ENCODE measurements at regions not wholly inside any gene's neighbourhood (a gene's known extent, or its start where the extent isn't known, plus 50 kb on each side); places are given as distances from the start of the nearest gene placed in this dataset.

DNA sequence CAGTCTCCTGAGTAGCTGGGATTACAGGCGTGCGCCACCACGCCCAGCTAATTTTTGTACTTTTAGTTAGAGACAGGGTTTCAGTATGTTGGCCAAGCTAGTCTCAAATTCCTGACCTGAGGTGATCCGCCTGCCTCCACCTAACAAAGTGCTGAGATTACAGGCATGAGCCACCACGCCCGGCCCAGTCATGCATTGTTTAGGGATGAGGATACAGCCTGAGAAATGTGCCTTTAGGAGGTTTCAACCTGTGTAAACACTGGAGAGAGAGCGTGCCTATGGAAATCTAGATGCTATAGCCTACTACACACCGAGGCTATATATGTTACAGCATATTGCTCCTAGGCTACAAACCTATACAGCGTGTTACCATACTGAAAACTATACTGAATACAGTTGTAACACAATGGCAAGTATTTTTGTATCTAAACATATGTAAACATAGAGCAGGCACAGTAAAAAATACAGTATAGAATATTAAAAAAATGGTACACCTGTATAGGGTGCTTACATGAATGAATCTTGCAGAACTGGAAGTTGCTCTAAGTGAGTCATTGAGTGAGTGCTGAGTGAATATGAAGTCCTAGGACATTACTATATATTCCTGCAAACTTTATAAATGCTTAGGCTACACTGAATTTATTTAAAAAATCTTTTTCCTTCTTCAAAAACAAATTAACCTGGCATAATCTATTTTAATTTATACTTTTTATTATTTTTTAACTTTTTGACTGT is 588.2 kb upstream of the ADGRL3 start:
- FAIRE-seq: no peak
- 72 to 84% (median 82%) methylated on average over 9 of the region's 9 CpGs for WGBS, 3 donors

DNA sequence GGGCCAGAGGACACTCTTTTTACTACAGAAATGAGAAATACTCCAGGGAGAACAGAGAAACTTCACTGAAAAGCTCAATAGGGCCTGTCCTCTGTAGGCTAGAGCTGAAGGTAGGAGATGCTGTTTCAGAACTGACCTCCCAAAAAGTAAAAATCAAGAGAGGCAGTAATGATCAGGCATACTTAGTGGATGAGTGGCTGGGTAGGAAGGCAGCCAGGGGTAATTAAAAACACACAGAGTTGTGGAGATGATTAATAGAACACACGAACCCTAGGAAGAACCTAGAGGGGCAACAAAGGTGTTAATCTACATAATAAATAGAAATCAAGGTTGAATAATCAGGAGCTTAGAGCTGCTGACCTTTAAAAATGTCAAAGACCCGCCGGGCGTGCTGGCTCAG is 582.4 kb upstream of the ADGRL3 start:
- Histone ChIP-seq H3K27ac (ENCODE audit: low read depth in 1 of 3, low read length in 2 of 3) (no peak overlapping the region), H3K4me1 (ENCODE audit: control insufficient read depth in 3 of 3, insufficient read depth in 2 of 3, low read depth in 1 of 3, low read length in 2 of 3) (no peaks in the 10 kb centered on the region), H3K4me3 (ENCODE audit: low read depth in 1 of 3, low read length in 3 of 3) (no peak overlapping the region), H3K36me3 (ENCODE audit: control insufficient read depth in 3 of 3, insufficient read depth in 2 of 3, low read depth in 1 of 3, low read length in 3 of 3) (no peaks in the 10 kb centered on the region), H3K9me3 (ENCODE audit: control insufficient read depth in 2 of 2, insufficient read depth in 1 of 2, low read depth in 1 of 2, low read length in 1 of 2) (peaks cover 0 to 5% of the 10 kb centered on the region in 2 donors), H3K27me3 (ENCODE audit: control insufficient read depth in 3 of 3, insufficient read depth in 3 of 3, low read length in 3 of 3) (no peaks in the 10 kb centered on the region)
- 69 to 87% (median 70%) methylated on average over 4 of the region's 4 CpGs for WGBS, 3 donors
- FAIRE-seq (no peak), DNase-seq (no peak)

More for the DNA sequence above, 588.2 kb upstream of the ADGRL3 start:
- Histone ChIP-seq H3K36me3 (ENCODE audit: control insufficient read depth in 3 of 3, insufficient read depth in 2 of 3, low read depth in 1 of 3, low read length in 3 of 3) (no peaks in the 10 kb centered on the region), H3K4me3 (ENCODE audit: low read depth in 1 of 3, low read length in 3 of 3) (no peak overlapping the region), H3K4me1 (ENCODE audit: control insufficient read depth in 3 of 3, insufficient read depth in 2 of 3, low read depth in 1 of 3, low read length in 2 of 3) (no peaks in the 10 kb centered on the region), H3K27me3 (ENCODE audit: control insufficient read depth in 3 of 3, insufficient read depth in 3 of 3, low read length in 3 of 3) (no peaks in the 10 kb centered on the region), H3K9me3 (ENCODE audit: control insufficient read depth in 2 of 2, insufficient read depth in 1 of 2, low read depth in 1 of 2, low read length in 1 of 2) (peaks cover 1 to 2% of the 10 kb centered on the region in 2 donors), H3K27ac (ENCODE audit: low read depth in 1 of 3, low read length in 2 of 3) (no peak overlapping the region)
- no peak for DNase-seq

DNA sequence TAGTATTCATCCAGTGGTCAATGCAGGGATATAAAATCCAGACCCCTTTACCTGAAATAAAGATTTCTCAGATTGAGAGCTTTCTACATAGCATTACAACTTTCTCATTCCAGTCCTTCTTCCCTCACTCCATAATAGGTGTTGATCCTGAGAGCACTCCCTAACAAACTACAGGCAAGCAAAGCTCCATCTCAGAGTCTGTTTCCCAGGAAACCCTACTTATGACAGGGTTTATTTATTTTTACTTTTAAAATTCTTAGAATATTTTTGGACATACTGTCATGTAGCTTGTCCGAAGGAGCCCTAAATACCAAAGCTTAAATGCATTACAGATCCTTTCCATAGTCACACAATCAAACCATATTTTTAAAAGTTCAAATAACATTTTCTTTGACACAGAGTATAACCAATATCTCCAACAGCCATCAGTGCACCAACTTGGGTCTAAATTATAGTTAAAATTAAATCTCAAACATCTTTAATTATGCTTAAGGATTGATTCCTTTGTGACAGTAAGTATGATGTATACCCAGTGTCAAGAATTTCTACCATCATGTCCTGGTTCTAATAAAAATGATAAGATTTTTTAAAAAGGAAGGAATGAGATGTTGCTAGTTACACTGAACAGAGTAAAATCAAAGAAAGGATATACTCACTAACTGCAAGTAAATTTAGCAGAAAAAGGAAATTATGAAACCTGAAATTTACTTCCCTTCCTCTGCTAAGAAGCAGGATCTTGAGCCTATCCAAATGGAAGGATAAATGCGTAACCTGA is 580.4 kb upstream of the ADGRL3 start:
- Histone ChIP-seq H3K36me3 (ENCODE audit: control insufficient read depth in 3 of 3, insufficient read depth in 2 of 3, low read depth in 1 of 3, low read length in 3 of 3) (no peaks in the 10 kb centered on the region), H3K4me3 (ENCODE audit: low read depth in 1 of 3, low read length in 3 of 3) (no peak overlapping the region), H3K27ac (ENCODE audit: low read depth in 1 of 3, low read length in 2 of 3) (no peak overlapping the region), H3K9me3 (ENCODE audit: control insufficient read depth in 2 of 2, insufficient read depth in 1 of 2, low read depth in 1 of 2, low read length in 1 of 2) (peaks cover 0 to 5% of the 10 kb centered on the region in 2 donors), H3K27me3 (ENCODE audit: control insufficient read depth in 3 of 3, insufficient read depth in 3 of 3, low read length in 3 of 3) (no peaks in the 10 kb centered on the region), H3K4me1 (ENCODE audit: control insufficient read depth in 3 of 3, insufficient read depth in 2 of 3, low read depth in 1 of 3, low read length in 2 of 3) (no peaks in the 10 kb centered on the region)
- DNase-seq (no peak), FAIRE-seq (no peak)
- WGBS, 3 donors: 78 to 83% (median 81%) methylated on average over 2 of the region's 2 CpGs

- Histone ChIP-seq H3K27me3 (ENCODE audit: control insufficient read depth in 3 of 3, insufficient read depth in 3 of 3, low read length in 3 of 3) (no peaks in the 10 kb centered on the region), H3K4me1 (ENCODE audit: control insufficient read depth in 3 of 3, insufficient read depth in 2 of 3, low read depth in 1 of 3, low read length in 2 of 3) (no peaks in the 10 kb centered on the region), H3K36me3 (ENCODE audit: control insufficient read depth in 3 of 3, insufficient read depth in 2 of 3, low read depth in 1 of 3, low read length in 3 of 3) (no peaks in the 10 kb centered on the region), H3K4me3 (ENCODE audit: low read depth in 1 of 3, low read length in 3 of 3) (no peak overlapping the region), H3K9me3 (ENCODE audit: control insufficient read depth in 2 of 2, insufficient read depth in 1 of 2, low read depth in 1 of 2, low read length in 1 of 2) (peaks cover 0 to 6% of the 10 kb centered on the region in 2 donors), H3K27ac (ENCODE audit: low read depth in 1 of 3, low read length in 2 of 3) (no peak overlapping the region)
- DNase-seq: no peak
- FAIRE-seq: no peak
- WGBS, 3 donors: 53 to 72% (median 58%) methylated on average over 2 of the region's 2 CpGs
Measured at GRCh38 chr4:60637976-60638375, 562.1 kb upstream of the ADGRL3 start.

- no peaks in the 10 kb centered on the region for H3K9me3 ChIP-seq (ENCODE audit: control insufficient read depth in 2 of 2, insufficient read depth in 1 of 2, low read depth in 1 of 2, low read length in 1 of 2)
- FAIRE-seq (no peak), DNase-seq (no peak)
- no peaks in the 10 kb centered on the region for H3K36me3 ChIP-seq (ENCODE audit: control insufficient read depth in 3 of 3, insufficient read depth in 2 of 3, low read depth in 1 of 3, low read length in 3 of 3)
- no peak overlapping the region for H3K4me3 ChIP-seq (ENCODE audit: low read depth in 1 of 3, low read length in 3 of 3)
- no peaks in the 10 kb centered on the region for H3K4me1 ChIP-seq (ENCODE audit: control insufficient read depth in 3 of 3, insufficient read depth in 2 of 3, low read depth in 1 of 3, low read length in 2 of 3)
- 27 to 61% (median 35%) methylated on average over 2 of the region's 2 CpGs for WGBS, 3 donors
- H3K27ac ChIP-seq (ENCODE audit: low read depth in 1 of 3, low read length in 2 of 3): no peak overlapping the region
- H3K27me3 ChIP-seq (ENCODE audit: control insufficient read depth in 3 of 3, insufficient read depth in 3 of 3, low read length in 3 of 3): no peaks in the 10 kb centered on the region
Measured at GRCh38 chr4:60648774-60649173, 551.4 kb upstream of the ADGRL3 start.

GRCh38 chr4:60652933-60653332 is 547.2 kb upstream of the ADGRL3 start:
- no peak overlapping the region for H3K4me3 ChIP-seq (ENCODE audit: low read depth in 1 of 3, low read length in 3 of 3)
- no peaks in the 10 kb centered on the region for H3K4me1 ChIP-seq (ENCODE audit: control insufficient read depth in 3 of 3, insufficient read depth in 2 of 3, low read depth in 1 of 3, low read length in 2 of 3)
- no peaks in the 10 kb centered on the region for H3K9me3 ChIP-seq (ENCODE audit: control insufficient read depth in 2 of 2, insufficient read depth in 1 of 2, low read depth in 1 of 2, low read length in 1 of 2)
- no peak overlapping the region for H3K27ac ChIP-seq (ENCODE audit: low read depth in 1 of 3, low read length in 2 of 3)
- no peaks in the 10 kb centered on the region for H3K27me3 ChIP-seq (ENCODE audit: control insufficient read depth in 3 of 3, insufficient read depth in 3 of 3, low read length in 3 of 3)
- no peaks in the 10 kb centered on the region for H3K36me3 ChIP-seq (ENCODE audit: control insufficient read depth in 3 of 3, insufficient read depth in 2 of 3, low read depth in 1 of 3, low read length in 3 of 3)
- no peak for DNase-seq
- no peak for FAIRE-seq

DNA sequence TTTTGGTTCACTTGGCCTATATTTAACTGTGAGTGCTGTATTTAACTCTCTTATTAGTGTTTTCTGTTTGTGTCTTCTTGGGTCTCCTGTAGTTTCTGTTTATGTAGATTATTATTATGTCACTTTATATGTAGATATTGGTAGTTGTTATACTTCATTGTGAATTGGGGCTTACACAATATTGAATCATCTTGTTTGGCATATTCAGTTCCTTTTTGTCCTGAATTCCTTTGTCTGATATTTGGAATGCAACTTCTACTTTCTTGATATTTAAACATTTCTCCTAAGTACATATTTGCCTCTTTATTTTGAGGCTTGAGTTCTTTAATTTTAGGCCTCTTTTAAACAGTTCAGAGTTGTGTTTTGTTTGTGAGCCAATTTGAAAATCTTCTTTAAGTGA is 544.8 kb upstream of the ADGRL3 start:
- no peaks in the 10 kb centered on the region for H3K4me1 ChIP-seq (ENCODE audit: control insufficient read depth in 3 of 3, insufficient read depth in 2 of 3, low read depth in 1 of 3, low read length in 2 of 3)
- H3K36me3 ChIP-seq (ENCODE audit: control insufficient read depth in 3 of 3, insufficient read depth in 2 of 3, low read depth in 1 of 3, low read length in 3 of 3): no peaks in the 10 kb centered on the region
- no peak for DNase-seq
- H3K27ac ChIP-seq (ENCODE audit: low read depth in 1 of 3, low read length in 2 of 3): no peak overlapping the region
- no peaks in the 10 kb centered on the region for H3K9me3 ChIP-seq (ENCODE audit: control insufficient read depth in 2 of 2, insufficient read depth in 1 of 2, low read depth in 1 of 2, low read length in 1 of 2)
- no peak for FAIRE-seq
- H3K27me3 ChIP-seq (ENCODE audit: control insufficient read depth in 3 of 3, insufficient read depth in 3 of 3, low read length in 3 of 3): no peaks in the 10 kb centered on the region
- no peak overlapping the region for H3K4me3 ChIP-seq (ENCODE audit: low read depth in 1 of 3, low read length in 3 of 3)

DNA sequence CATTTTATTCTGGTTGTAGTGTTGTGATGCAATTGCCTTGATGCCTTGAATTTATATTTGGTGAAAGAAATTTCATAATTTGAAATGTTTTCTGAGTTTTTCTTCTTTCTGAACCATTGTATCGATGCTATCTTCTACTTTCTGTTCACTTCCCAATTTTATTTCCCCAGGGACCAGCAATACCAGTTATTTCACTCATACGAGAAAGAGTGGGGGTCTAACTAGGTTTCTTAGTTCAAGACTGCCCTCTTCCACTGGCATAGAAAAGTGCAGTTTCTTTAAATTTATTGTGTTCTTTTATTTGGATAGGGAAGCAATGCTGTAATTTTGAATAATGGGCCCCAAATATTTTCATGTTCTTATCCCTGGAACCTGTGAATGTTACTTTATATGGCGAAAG is 544.0 kb upstream of the ADGRL3 start:
- H3K36me3 ChIP-seq (ENCODE audit: control insufficient read depth in 3 of 3, insufficient read depth in 2 of 3, low read depth in 1 of 3, low read length in 3 of 3): no peaks in the 10 kb centered on the region
- H3K27me3 ChIP-seq (ENCODE audit: control insufficient read depth in 3 of 3, insufficient read depth in 3 of 3, low read length in 3 of 3): no peaks in the 10 kb centered on the region
- no peak overlapping the region for H3K4me3 ChIP-seq (ENCODE audit: low read depth in 1 of 3, low read length in 3 of 3)
- H3K9me3 ChIP-seq (ENCODE audit: control insufficient read depth in 2 of 2, insufficient read depth in 1 of 2, low read depth in 1 of 2, low read length in 1 of 2): no peaks in the 10 kb centered on the region
- WGBS, 3 donors: 70 to 76% (median 71%) methylated on average over 3 of the region's 3 CpGs
- FAIRE-seq (no peak), DNase-seq (no peak)
- H3K4me1 ChIP-seq (ENCODE audit: control insufficient read depth in 3 of 3, insufficient read depth in 2 of 3, low read depth in 1 of 3, low read length in 2 of 3): no peaks in the 10 kb centered on the region
- H3K27ac ChIP-seq (ENCODE audit: low read depth in 1 of 3, low read length in 2 of 3): no peak overlapping the region
